Thyroid gland (tissue), 4 donors: ENCODE measurements at regions not wholly inside any gene's neighbourhood (a gene's known extent, or its start where the extent isn't known, plus 50 kb on each side); places are given as distances from the start of the nearest gene placed in this dataset.

Experiments
- CTCF ChIP-seq, 6 experiments: fragments of 200-600 bp in 3 of 6; fragments of 450-650 bp in 3 of 6; sonication (generic) in 3 of 6; IDR thresholded peaks; one replicate each; pipeline ENCODE4 v1.5.1; 2016 to 2019; ENCODE audit warnings: antibody characterized with exemption in 6 of 6, mild to moderate bottlenecking in 2 of 6, inconsistent platforms in 1 of 6, moderate library complexity in 1 of 6
- POLR2A ChIP-seq, 2 donors: fragments of 450-650 bp; IDR thresholded peaks; one replicate each; pipeline ENCODE4 v1.6.1; 2017; ENCODE audit warnings: antibody characterized with exemption in 2 of 2, mild to moderate bottlenecking in 2 of 2, moderate library complexity in 1 of 2

GRCh38 chr2:182625814-182626213 is 90.2 kb upstream of the DNAJC10 start:
- TF ChIP-seq CTCF (IDR thresholded peaks at IDR 0.05) (no peak), POLR2A (IDR thresholded peaks at IDR 0.05) (no peak)
